Muscle layer of colon (tissue), 2 donors: ENCODE measurements at regions not wholly inside any gene's neighbourhood (a gene's known extent, or its start where the extent isn't known, plus 50 kb on each side); places are given as distances from the start of the nearest gene placed in this dataset.

ENCODE experiments used
- H3K27ac ChIP-seq: one replicate; pipeline ENCODE4 v1.7.0; 2013; ENCODE audit warnings: low read depth, mild to moderate bottlenecking, low read length, moderate library complexity
- H3K27me3 ChIP-seq, 2 donors: one replicate each; pipeline ENCODE4 v1.7.0; 2013; ENCODE audit warnings: low read length in 2 of 2, mild to moderate bottlenecking in 2 of 2; ENCODE audit not compliant: insufficient read depth in 2 of 2, control insufficient read depth in 1 of 2
- H3K36me3 ChIP-seq: one replicate; pipeline ENCODE4 v1.7.0; 2013; ENCODE audit warnings: mild to moderate bottlenecking, low read length; ENCODE audit not compliant: insufficient read depth
- H3K4me1 ChIP-seq: one replicate; pipeline ENCODE4 v1.7.0; 2013; ENCODE audit warnings: mild to moderate bottlenecking, low read length; ENCODE audit not compliant: insufficient read depth
- H3K4me3 ChIP-seq, 2 donors: one replicate each; pipeline ENCODE4 v1.7.0; 2013; ENCODE audit warnings: low read length in 2 of 2, low read depth in 1 of 2, mild to moderate bottlenecking in 1 of 2, moderate library complexity in 1 of 2
- H3K9ac ChIP-seq: one replicate; pipeline ENCODE4 v1.7.0; 2013; ENCODE audit warnings: low read length
- H3K9me3 ChIP-seq: one replicate; pipeline ENCODE4 v1.7.0; 2013; ENCODE audit warnings: mild to moderate bottlenecking, low read length
- donor health status: abdominal sarcoma.
- donor health status: Adenocarcinoma of cecum.

- no peak overlapping the region for H3K27ac ChIP-seq
- H3K27me3 ChIP-seq, result no peaks in the 10 kb centered on the region
- H3K4me3 ChIP-seq, result no peak overlapping the region
- H3K36me3 ChIP-seq, result no peaks in the 10 kb centered on the region
- no peak overlapping the region for H3K9ac ChIP-seq
- H3K4me1 ChIP-seq, result no peaks in the 10 kb centered on the region
- no peaks in the 10 kb centered on the region for H3K9me3 ChIP-seq
Observed at GRCh38 chr1:94731891-94732290, 88.3 kb upstream of the SLC44A3 start.

- no peak overlapping the region for H3K4me3 ChIP-seq
- no peak overlapping the region for H3K27ac ChIP-seq
- H3K4me1 ChIP-seq, result no peaks in the 10 kb centered on the region
Observed at GRCh38 chr1:94730450-94730849, 89.7 kb upstream of the SLC44A3 start.

GRCh38 chr1:94729267-94729666 lies 90.9 kb upstream of the SLC44A3 start:
- Histone ChIP-seq H3K27ac (no peak overlapping the region), H3K9ac (no peak overlapping the region), H3K4me3 (no peak overlapping the region), H3K27me3 (no peaks in the 10 kb centered on the region), H3K36me3 (no peaks in the 10 kb centered on the region), H3K9me3 (no peaks in the 10 kb centered on the region), H3K4me1 (no peaks in the 10 kb centered on the region)

More at GRCh38 chr1:94730450-94730849, 89.7 kb upstream of the SLC44A3 start:
- H3K27me3 ChIP-seq, result no peaks in the 10 kb centered on the region
- H3K36me3 ChIP-seq, result no peaks in the 10 kb centered on the region
- H3K9me3 ChIP-seq, result no peaks in the 10 kb centered on the region
- H3K9ac ChIP-seq, result no peak overlapping the region

GRCh38 chr1:94727846-94728715 lies 92.1 kb upstream of the SLC44A3 start:
- H3K4me1 ChIP-seq, result no peaks in the 10 kb centered on the region
- no peaks in the 10 kb centered on the region for H3K9me3 ChIP-seq
- no peak overlapping the region for H3K27ac ChIP-seq
- H3K9ac ChIP-seq, result no peak overlapping the region
- H3K4me3 ChIP-seq, result no peak overlapping the region
- no peaks in the 10 kb centered on the region for H3K36me3 ChIP-seq
- H3K27me3 ChIP-seq, result no peaks in the 10 kb centered on the region

- Histone ChIP-seq H3K9ac (no peak overlapping the region), H3K9me3 (no peaks in the 10 kb centered on the region), H3K27ac (no peak overlapping the region)
Observed at GRCh38 chr1:94726981-94727685, 93.0 kb upstream of the SLC44A3 start.

GRCh38 chr1:94725566-94725965 lies 94.6 kb upstream of the SLC44A3 start:
- Histone ChIP-seq H3K9me3 (no peaks in the 10 kb centered on the region), H3K4me3 (no peak overlapping the region), H3K27me3 (no peaks in the 10 kb centered on the region), H3K4me1 (no peaks in the 10 kb centered on the region), H3K27ac (no peak overlapping the region), H3K9ac (no peak overlapping the region), H3K36me3 (no peaks in the 10 kb centered on the region)

More at GRCh38 chr1:94726981-94727685, 93.0 kb upstream of the SLC44A3 start:
- Histone ChIP-seq H3K4me3 (no peak overlapping the region), H3K36me3 (no peaks in the 10 kb centered on the region), H3K27me3 (no peaks in the 10 kb centered on the region), H3K4me1 (no peaks in the 10 kb centered on the region)

- H3K4me3 ChIP-seq, result no peak overlapping the region
- H3K27ac ChIP-seq, result no peak overlapping the region
- no peaks in the 10 kb centered on the region for H3K36me3 ChIP-seq
- H3K4me1 ChIP-seq, result no peaks in the 10 kb centered on the region
- H3K9ac ChIP-seq, result no peak overlapping the region
- no peaks in the 10 kb centered on the region for H3K27me3 ChIP-seq
- no peaks in the 10 kb centered on the region for H3K9me3 ChIP-seq
Observed at GRCh38 chr1:94723894-94724293, 96.3 kb upstream of the SLC44A3 start.

- Histone ChIP-seq H3K4me1 (no peaks in the 10 kb centered on the region), H3K9ac (no peak overlapping the region), H3K27me3 (no peaks in the 10 kb centered on the region), H3K27ac (no peak overlapping the region), H3K36me3 (no peaks in the 10 kb centered on the region), H3K9me3 (no peaks in the 10 kb centered on the region), H3K4me3 (no peak overlapping the region)
Observed at GRCh38 chr1:94723463-94723862, 96.7 kb upstream of the SLC44A3 start.

GRCh38 chr1:94722181-94722580 lies 98.0 kb upstream of the SLC44A3 start:
- no peak overlapping the region for H3K27ac ChIP-seq
- no peaks in the 10 kb centered on the region for H3K4me1 ChIP-seq
- H3K9ac ChIP-seq, result no peak overlapping the region
- H3K4me3 ChIP-seq, result no peak overlapping the region
- H3K9me3 ChIP-seq, result no peaks in the 10 kb centered on the region
- H3K27me3 ChIP-seq, result no peaks in the 10 kb centered on the region
- H3K36me3 ChIP-seq, result no peaks in the 10 kb centered on the region

GRCh38 chr1:94721240-94721639 lies 98.9 kb upstream of the SLC44A3 start:
- H3K4me3 ChIP-seq, result no peak overlapping the region
- no peaks in the 10 kb centered on the region for H3K9me3 ChIP-seq
- no peaks in the 10 kb centered on the region for H3K4me1 ChIP-seq
- no peak overlapping the region for H3K27ac ChIP-seq
- H3K27me3 ChIP-seq, result no peaks in the 10 kb centered on the region
- no peaks in the 10 kb centered on the region for H3K36me3 ChIP-seq
- no peak overlapping the region for H3K9ac ChIP-seq

- H3K27ac ChIP-seq, result no peak overlapping the region
- no peaks in the 10 kb centered on the region for H3K4me1 ChIP-seq
- no peaks in the 10 kb centered on the region for H3K9me3 ChIP-seq
- H3K27me3 ChIP-seq, result no peaks in the 10 kb centered on the region
- H3K9ac ChIP-seq, result no peak overlapping the region
- no peaks in the 10 kb centered on the region for H3K36me3 ChIP-seq
- no peak overlapping the region for H3K4me3 ChIP-seq
Observed at GRCh38 chr1:94719926-94720793, 100.0 kb upstream of the SLC44A3 start.
